ENCODE measurements at regions not wholly inside any gene's neighbourhood (a gene's known extent, or its start where the extent isn't known, plus 50 kb on each side); places are given as distances from the start of the nearest gene placed in this dataset.
A peak's percentile ranks its signal among the peaks of the same experiment; 100 is the strongest.
"Not testable (repeated sequence)": the region's sequence is repeated elsewhere in the genome, so short reads cannot be mapped to it uniquely, and the experiment has no call there.

DNA sequence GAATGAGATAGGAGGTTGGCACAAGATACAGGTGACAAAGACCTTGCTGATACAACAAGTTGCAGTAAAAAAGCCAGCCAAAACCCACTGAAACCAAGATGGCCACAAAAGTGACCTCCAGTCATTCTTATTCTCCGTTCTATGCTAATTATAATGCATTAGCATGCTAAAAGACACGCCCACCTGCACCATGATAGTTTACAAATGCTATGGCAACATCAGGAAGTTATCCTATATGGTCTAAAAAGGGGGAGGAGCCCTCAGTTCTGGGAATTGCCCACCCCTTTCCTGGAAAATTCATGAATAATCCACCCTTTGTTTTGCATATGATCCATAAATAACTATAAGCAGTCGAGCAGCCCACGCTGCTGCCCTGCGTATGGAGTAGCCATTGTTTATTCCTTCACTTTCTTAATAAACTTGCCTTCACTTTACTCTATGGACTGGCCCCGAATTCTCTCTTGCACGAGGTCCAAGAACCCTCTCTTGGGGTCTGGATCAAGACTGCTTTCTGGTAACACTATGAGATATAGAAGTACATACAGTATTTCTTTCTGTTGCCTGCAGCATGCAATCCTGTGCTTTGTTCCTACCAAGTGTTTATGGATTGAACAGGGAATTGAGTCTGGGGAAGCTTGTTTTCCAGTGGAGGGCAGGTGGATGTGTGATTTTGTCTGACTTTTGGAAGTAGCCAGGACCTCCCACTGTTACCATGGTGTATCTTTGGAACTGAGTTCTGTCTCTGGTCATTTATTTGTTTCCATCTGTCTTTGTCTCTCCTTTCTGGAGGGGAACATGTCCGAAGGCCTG lies 72.0 kb upstream of the TGM3 start:
- ATAC-seq (replicated peaks in 1 of 2) = no peak
- Mint-ChIP-seq H3K4me1 (ENCODE audit: low read depth) (peaks cover 8% of the 10 kb centered on the region), H3K36me3 (ENCODE audit: insufficient read depth in 2 of 2) (peaks cover 3 to 8% of the 10 kb centered on the region in 2 donors), H3K9me3 (peaks cover 0 to 6% of the 10 kb centered on the region in 2 donors), H3K27ac (no peak overlapping the region), H3K27me3 (ENCODE audit: low read depth) (no peaks in the 10 kb centered on the region), H3K4me3 (no peak overlapping the region)
- no peak for DNase-seq

DNA sequence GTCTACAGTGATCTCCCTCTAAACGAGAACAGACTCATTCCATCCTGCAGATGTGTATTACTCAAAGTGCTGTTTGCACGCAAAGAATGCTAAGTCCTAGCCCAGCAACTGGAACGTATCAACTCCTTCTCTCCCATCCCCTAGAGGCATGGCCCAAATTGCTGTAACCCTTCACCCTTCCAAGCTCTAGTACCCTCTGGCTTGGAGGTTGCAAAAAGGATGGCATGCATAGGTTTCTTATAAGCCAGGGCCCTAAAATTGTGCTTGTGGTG lies 71.5 kb upstream of the TGM3 start:
- ATAC-seq (replicated peaks in 1 of 2) = no peak
- peaks cover 2 to 7% of the 10 kb centered on the region in 2 donors for H3K36me3 Mint-ChIP-seq (ENCODE audit: insufficient read depth in 2 of 2)
- peaks cover 0 to 6% of the 10 kb centered on the region in 2 donors for H3K9me3 Mint-ChIP-seq
- DNase-seq = no peak
- no peaks in the 10 kb centered on the region for H3K27me3 Mint-ChIP-seq (ENCODE audit: low read depth)
- H3K4me3 Mint-ChIP-seq = no peak overlapping the region
- H3K4me1 Mint-ChIP-seq (ENCODE audit: low read depth) = peaks cover 4% of the 10 kb centered on the region
- H3K27ac Mint-ChIP-seq = no peak overlapping the region

DNA sequence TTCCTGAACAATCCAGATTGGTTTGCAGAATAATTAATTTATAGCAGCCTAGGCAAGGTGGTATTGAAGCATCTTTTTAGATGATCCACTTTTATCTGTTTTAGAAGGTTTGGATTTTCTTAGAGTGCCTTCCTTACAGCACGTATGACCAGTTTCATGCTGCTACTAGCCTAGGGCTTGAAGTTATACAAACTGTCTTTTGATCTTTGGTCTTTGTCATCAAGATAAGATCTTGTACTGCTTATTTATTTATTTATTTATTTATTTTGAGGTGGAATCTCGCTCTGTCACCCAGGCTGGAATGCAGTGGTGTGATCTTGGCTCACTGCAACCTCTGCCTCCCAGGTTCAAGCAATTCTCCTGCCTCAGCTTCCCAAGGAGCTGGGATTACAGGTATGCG lies 68.5 kb upstream of the TGM3 start:
- H3K9me3 Mint-ChIP-seq; H3K36me3 Mint-ChIP-seq (ENCODE audit: insufficient read depth in 2 of 2); H3K27me3 Mint-ChIP-seq (ENCODE audit: low read depth); H3K27ac Mint-ChIP-seq; DNase-seq; H3K4me1 Mint-ChIP-seq (ENCODE audit: low read depth); H3K4me3 Mint-ChIP-seq; ATAC-seq (replicated peaks in 1 of 2): not testable (repeated sequence)

DNA sequence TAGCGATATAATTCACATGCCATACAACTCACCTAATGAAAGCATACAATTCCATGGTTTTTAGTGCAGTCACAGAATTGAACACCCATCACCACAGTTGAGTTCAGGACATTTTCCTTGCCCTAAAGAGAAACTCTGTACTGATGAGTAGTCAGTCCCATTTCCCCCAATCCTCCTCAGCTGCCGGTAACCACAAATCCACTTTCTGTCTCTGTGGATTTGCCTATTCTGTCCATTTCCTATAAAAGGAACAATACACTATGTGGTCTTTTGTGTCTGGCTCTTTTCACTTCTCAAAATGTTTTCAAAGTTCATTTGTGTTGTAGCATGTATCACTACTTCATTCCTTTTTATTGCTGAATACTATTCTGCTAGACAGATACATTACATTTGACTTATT lies 67.9 kb upstream of the TGM3 start:
- Mint-ChIP-seq H3K27ac (no peak overlapping the region), H3K9me3 (no peaks in the 10 kb centered on the region), H3K4me1 (ENCODE audit: low read depth) (no peaks in the 10 kb centered on the region), H3K36me3 (ENCODE audit: insufficient read depth in 2 of 2) (no peaks in the 10 kb centered on the region), H3K4me3 (no peak overlapping the region), H3K27me3 (ENCODE audit: low read depth) (no peaks in the 10 kb centered on the region)
- DNase-seq (no peak), ATAC-seq (replicated peaks in 1 of 2) (no peak)

DNA sequence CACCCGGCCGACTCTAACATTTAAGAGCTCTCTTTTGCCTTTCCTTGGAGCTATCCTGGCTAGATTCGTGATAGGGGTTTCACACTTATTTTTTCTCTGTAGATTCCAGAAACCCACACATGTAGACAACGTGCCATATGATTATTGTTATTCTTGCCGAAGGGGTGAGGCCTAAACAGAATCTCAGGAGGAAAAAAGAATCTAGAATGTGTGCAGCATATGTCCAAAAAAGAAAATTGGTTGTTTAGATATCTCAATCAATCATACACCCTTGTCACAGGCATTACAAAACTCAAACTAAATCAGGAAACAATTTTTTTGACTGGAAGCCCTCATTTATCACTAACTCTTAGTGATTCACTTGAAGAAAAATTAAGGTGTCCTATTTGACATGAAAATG lies 66.9 kb upstream of the TGM3 start:
- no peak overlapping the region for H3K27ac Mint-ChIP-seq
- ATAC-seq (replicated peaks in 1 of 2) (no peak), DNase-seq (no peak)
- H3K9me3 Mint-ChIP-seq = no peaks in the 10 kb centered on the region
- H3K4me3 Mint-ChIP-seq = no peak overlapping the region
- H3K4me1 Mint-ChIP-seq (ENCODE audit: low read depth) = no peaks in the 10 kb centered on the region
- no peaks in the 10 kb centered on the region for H3K36me3 Mint-ChIP-seq (ENCODE audit: insufficient read depth in 2 of 2)
- no peaks in the 10 kb centered on the region for H3K27me3 Mint-ChIP-seq (ENCODE audit: low read depth)

DNA sequence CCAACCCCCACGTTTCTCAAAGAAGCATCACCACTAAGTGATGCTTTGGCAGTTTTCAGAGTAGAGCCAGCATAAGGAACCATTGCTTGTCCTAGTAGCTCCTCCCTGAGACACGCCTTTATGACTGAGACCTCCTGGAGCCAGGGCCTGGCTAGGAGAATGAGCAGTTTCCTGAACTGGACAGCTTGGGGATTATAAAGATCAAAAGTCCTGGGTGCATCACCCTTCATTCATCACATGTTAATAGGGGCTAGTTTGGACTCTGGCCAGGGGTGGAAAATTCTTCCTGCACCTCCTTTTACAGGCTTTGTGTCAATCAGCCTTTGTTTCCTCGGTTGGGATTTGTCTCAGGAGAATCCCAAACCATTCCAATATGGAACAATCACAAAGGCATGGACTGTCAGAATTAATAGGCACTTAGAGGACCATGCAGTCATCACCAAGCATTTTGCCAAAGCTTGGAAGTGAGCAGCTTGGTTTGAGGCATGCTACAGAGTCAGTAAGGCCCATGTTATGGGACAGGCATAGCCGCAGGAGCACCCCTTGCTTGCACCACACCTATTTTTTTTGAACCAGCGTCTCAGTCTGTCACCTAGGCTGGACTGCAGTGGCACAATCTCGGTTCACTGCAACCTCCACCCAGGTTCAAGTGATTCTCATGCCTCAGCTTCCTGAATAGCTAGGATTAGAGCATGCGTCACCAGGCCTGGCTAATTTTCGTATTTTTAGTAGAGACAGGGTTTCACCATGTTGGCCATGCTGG lies 64.9 kb upstream of the TGM3 start:
- H3K36me3 Mint-ChIP-seq (ENCODE audit: insufficient read depth in 2 of 2) = no peaks in the 10 kb centered on the region
- no peak overlapping the region for H3K27ac Mint-ChIP-seq

DNA sequence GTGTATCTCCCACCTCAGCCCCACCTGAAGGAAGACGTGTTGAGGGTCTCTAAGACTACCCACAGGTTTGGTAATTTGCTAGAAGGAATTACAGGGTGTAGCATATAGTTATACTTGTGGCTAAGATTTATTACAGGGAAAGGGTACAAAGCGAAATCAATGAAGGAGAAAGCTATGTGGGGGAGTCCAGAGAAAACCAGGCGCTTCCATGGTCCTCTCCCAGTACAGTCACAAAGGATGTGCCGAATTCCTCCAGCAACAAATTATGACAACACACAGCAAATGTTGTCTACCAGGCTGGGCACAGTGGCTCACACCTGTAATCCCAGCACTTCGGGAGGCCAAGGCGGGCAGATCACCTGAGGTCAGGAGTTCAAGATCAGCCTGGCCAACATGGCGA lies 64.1 kb upstream of the TGM3 start:
- no peak overlapping the region for H3K27ac Mint-ChIP-seq
- no peaks in the 10 kb centered on the region for H3K9me3 Mint-ChIP-seq
- DNase-seq (no peak), ATAC-seq (replicated peaks in 1 of 2) (no peak)
- peaks cover 5% of the 10 kb centered on the region for H3K27me3 Mint-ChIP-seq (ENCODE audit: low read depth)
- H3K36me3 Mint-ChIP-seq (ENCODE audit: insufficient read depth in 2 of 2) = no peaks in the 10 kb centered on the region
- H3K4me3 Mint-ChIP-seq = no peak overlapping the region
- no peaks in the 10 kb centered on the region for H3K4me1 Mint-ChIP-seq (ENCODE audit: low read depth)

More for the DNA sequence above, 64.9 kb upstream of the TGM3 start:
- Mint-ChIP-seq H3K4me3 (no peak overlapping the region), H3K4me1 (ENCODE audit: low read depth) (no peaks in the 10 kb centered on the region), H3K9me3 (no peaks in the 10 kb centered on the region), H3K27me3 (ENCODE audit: low read depth) (no peaks in the 10 kb centered on the region)
- ATAC-seq (replicated peaks in 1 of 2) (no peak), DNase-seq (no peak)

DNA sequence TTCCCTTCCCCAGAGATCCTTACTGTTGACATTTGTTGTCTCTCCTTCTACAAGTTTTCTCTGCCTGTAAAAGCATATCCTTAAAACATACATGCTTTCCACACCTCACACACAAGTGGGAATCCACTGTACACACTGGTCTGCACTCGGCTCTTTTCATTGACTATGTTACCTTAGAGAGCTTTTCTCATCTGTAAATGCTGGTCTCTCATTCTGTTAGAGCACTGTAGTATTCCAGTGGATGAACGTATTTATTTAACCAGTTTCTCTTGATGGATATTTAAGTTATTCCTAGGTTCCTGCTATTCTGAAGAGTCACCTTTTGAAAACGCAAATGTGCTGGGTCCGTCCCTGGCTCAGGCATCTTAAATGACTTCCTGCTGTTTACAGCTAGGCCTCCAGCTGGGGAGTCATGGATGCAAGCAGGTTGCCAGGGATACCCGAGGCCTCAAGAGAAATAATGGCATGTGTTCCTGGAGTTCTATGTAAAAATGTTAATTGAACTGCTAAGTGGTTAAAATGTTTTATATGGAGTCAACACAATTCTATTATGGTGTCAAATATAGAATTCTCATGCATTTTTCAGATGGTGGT lies 61.1 kb upstream of the TGM3 start:
- no peak overlapping the region for H3K27ac Mint-ChIP-seq
- H3K9me3 Mint-ChIP-seq = no peaks in the 10 kb centered on the region
- DNase-seq (no peak), ATAC-seq (replicated peaks in 1 of 2) (no peak)
- H3K4me3 Mint-ChIP-seq = no peak overlapping the region
- no peaks in the 10 kb centered on the region for H3K4me1 Mint-ChIP-seq (ENCODE audit: low read depth)
- no peaks in the 10 kb centered on the region for H3K36me3 Mint-ChIP-seq (ENCODE audit: insufficient read depth in 2 of 2)
- H3K27me3 Mint-ChIP-seq (ENCODE audit: low read depth) = peaks cover 5% of the 10 kb centered on the region

DNA sequence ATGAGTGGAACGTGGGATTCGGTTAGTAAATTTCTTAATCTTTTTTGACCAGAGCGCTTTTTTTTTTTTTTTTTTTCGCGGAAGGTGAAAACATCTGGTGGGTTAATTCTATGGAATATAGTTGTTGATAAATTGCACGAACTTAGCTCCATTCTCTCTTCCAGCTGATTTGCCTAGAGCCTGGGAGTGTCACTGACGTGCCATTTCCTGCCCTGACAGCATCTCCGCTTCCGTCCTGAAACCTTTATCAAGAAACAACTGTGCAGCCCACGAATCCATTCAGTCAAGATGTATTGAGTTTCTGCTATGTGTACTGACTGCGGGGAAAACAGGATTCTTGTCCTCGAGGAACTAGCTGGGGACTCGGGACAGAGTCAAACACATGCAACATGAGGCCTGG lies 59.5 kb upstream of the TGM3 start:
- no peaks in the 10 kb centered on the region for H3K36me3 Mint-ChIP-seq (ENCODE audit: insufficient read depth in 2 of 2)
- DNase-seq (no peak), ATAC-seq (replicated peaks in 1 of 2) (no peak)
- H3K27me3 Mint-ChIP-seq (ENCODE audit: low read depth) = peaks cover 5% of the 10 kb centered on the region
- no peaks in the 10 kb centered on the region for H3K9me3 Mint-ChIP-seq
- H3K27ac Mint-ChIP-seq = no peak overlapping the region
- no peak overlapping the region for H3K4me3 Mint-ChIP-seq
- no peaks in the 10 kb centered on the region for H3K4me1 Mint-ChIP-seq (ENCODE audit: low read depth)

DNA sequence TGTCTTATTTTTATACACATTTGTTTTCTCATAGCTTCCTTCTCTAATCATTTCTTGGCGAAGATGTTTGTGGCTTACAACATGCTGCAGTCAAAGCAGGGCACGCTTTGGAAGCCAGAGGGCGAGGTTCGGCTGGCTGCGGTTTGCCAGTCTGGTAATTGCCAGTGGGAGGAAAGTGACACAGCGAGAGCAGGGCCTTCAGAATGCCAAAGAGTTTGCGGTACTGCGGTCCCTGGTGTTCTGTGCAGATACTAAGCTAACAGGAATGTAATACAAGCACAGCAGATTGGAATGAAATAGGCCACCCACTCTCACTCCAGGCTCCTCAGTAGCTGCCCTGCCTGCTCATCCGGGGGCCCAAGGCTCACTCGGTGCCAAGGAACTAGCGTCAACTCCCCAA lies 58.7 kb upstream of the TGM3 start:
- Mint-ChIP-seq H3K4me3 (no peak overlapping the region), H3K4me1 (ENCODE audit: low read depth) (no peaks in the 10 kb centered on the region), H3K9me3 (no peaks in the 10 kb centered on the region), H3K27me3 (ENCODE audit: low read depth) (peaks cover 5% of the 10 kb centered on the region), H3K36me3 (ENCODE audit: insufficient read depth in 2 of 2) (no peaks in the 10 kb centered on the region), H3K27ac (no peak overlapping the region)
- ATAC-seq (replicated peaks in 1 of 2) (no peak), DNase-seq (no peak)

DNA sequence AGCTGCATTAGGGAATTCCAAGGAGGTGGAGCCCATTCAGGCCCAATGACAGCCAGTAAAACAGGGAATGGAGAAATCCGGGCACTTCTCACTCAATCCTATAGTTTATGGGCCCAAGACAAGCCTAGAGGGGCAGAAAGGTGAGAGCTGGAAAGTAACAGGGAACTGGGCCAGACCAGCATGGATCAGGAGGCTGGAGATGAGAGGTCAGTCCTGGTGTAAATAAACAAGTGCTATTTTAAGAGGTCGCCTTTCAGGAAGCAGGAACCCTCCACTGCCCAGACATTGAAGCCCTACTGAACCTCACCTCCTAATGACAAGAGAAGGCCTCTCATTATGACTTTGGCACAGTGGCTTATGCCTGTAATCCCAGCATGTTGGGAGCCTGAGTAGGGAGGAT lies 57.2 kb upstream of the TGM3 start:
- DNase-seq = no peak
- H3K36me3 Mint-ChIP-seq (ENCODE audit: insufficient read depth in 2 of 2) = no peaks in the 10 kb centered on the region
- H3K4me3 Mint-ChIP-seq = no peak overlapping the region
- no peak overlapping the region for H3K27ac Mint-ChIP-seq
- no peaks in the 10 kb centered on the region for H3K4me1 Mint-ChIP-seq (ENCODE audit: low read depth)
- H3K9me3 Mint-ChIP-seq = no peaks in the 10 kb centered on the region
- peaks cover 12% of the 10 kb centered on the region for H3K27me3 Mint-ChIP-seq (ENCODE audit: low read depth)
- no peak for ATAC-seq (replicated peaks in 1 of 2)

DNA sequence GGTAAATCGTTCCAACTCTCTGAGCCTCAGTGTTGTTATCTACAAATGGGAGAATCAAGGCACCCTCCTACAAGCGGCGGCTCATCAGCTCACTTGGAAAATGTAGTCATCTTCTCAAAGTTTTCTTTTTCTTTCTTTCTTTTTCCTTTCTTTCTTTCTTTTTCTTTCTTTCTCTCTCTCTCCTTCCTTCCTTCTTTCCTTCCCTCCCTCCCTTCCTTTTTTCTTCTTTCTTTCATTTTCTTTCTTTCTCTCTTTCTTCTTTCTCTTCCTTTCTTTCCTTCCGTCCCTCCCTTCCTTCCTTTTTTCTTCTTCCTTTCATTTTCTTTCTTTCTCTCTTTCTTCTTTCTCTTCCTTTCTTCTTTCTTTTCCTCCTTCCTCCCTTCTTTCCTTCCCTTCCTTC lies 55.0 kb upstream of the TGM3 start:
- Mint-ChIP-seq H3K4me1 (ENCODE audit: low read depth) (no peaks in the 10 kb centered on the region), H3K36me3 (ENCODE audit: insufficient read depth in 2 of 2) (no peaks in the 10 kb centered on the region)

DNA sequence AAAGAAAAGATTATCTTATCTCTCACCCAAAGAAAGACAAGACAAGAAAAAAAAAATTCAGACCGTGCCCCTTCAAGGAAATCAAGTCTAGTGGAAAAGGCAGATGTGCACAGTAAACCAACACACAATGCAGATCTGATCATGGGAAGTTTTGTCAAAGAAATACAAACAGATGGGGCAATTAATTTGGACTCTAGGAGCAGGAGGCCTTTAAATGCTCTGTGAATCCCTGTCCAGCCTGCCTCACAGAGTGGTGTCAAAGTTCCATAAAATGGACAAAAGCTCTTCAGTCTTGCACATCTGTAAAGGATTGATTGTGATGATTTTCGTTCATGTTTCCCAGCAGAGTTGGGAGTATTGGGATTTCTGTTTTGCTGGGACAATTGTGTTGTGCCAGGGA lies 53.1 kb upstream of the TGM3 start:
- Mint-ChIP-seq H3K36me3 (ENCODE audit: insufficient read depth in 2 of 2) (no peaks in the 10 kb centered on the region), H3K9me3 (no peaks in the 10 kb centered on the region), H3K27me3 (ENCODE audit: low read depth) (peaks cover 6% of the 10 kb centered on the region), H3K27ac (no peak overlapping the region), H3K4me3 (no peak overlapping the region), H3K4me1 (ENCODE audit: low read depth) (no peaks in the 10 kb centered on the region)
- no peak for DNase-seq
- ATAC-seq (replicated peaks in 1 of 2) = no peak

More for the DNA sequence above, 55.0 kb upstream of the TGM3 start:
- no peak overlapping the region for H3K4me3 Mint-ChIP-seq
- ATAC-seq (replicated peaks in 1 of 2) = no peak
- DNase-seq = no peak
- peaks cover 12% of the 10 kb centered on the region for H3K27me3 Mint-ChIP-seq (ENCODE audit: low read depth)
- H3K9me3 Mint-ChIP-seq = no peaks in the 10 kb centered on the region
- H3K27ac Mint-ChIP-seq = peak overlapping the region; percentile 48
